ENCODE measurements at regions not wholly inside any gene's neighbourhood (a gene's known extent, or its start where the extent isn't known, plus 50 kb on each side); places are given as distances from the start of the nearest gene placed in this dataset.

DNA sequence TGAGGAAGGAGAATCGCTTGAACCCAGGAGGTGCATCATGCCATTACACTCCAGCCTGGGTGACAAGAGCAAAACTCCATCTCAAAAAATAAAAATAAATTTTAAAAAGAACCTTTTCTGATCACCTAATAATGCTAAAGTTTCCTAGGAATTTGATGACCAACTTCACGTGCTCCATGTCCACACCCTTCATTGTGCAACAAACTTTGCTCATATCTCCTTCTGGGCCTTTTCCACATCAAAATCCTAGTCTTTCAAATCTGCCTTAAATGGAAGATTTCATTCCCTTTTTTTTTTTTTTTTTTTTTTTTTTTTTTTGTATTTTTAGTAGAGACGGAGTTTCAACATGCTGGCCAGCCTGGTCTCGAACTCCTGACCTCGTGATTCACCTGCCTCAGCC lies 112.5 kb upstream of the LOC128125822 start (continued):
- TF ChIP-seq EZH2 (IDR thresholded peaks at IDR 0.05) (no peak), CBX3 (IDR thresholded peaks at IDR 0.05; ENCODE audit: low read depth) (no peak)

DNA sequence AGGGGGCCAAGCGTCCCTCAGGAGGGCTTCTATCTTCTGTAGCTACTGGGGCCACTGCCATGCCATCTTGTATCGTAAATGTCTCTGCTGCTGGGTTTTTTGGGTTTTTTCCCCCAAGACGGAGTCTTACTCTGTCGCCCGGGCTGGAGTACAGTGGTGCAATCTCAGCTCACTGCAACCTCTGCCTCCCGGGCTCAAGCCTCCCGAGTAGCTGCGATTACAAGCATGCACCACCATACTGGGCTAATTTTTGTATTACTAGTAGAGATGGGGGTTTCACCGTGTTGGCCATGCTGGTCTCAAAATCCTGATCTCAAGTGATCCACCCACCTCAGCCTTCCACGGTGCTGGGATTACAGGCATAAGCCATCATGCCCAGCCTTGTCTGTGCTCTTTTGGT lies 111.3 kb upstream of the LOC128125822 start:
- no peak overlapping the region for H3K9ac ChIP-seq (ENCODE audit: low read length)
- no peak overlapping the region for H3K27ac ChIP-seq (ENCODE audit: low read depth, low read length)
- intact Hi-C loops (cut with micrococcal nuclease): no loop called here
- H3K9me2 ChIP-seq (ENCODE audit: insufficient read depth): no peaks in the 10 kb centered on the region
- DNase-seq (ENCODE audit: low read depth, low spot score): no peak
- no peaks in the 10 kb centered on the region for H3K79me2 ChIP-seq (ENCODE audit: insufficient read depth, low read length)
- ATAC-seq: no peak
- H3K4me2 ChIP-seq (ENCODE audit: low read length): no peak overlapping the region
- no peaks in the 10 kb centered on the region for H3K9me3 ChIP-seq (ENCODE audit: control insufficient read depth in 1 of 2, insufficient read depth in 1 of 2, low read depth in 1 of 2, low read length in 2 of 2)
- H3K27me3 ChIP-seq (ENCODE audit: insufficient read depth, low read length): no peaks in the 10 kb centered on the region
- no peaks in the 10 kb centered on the region for H3K36me3 ChIP-seq (ENCODE audit: control insufficient read depth in 1 of 2, insufficient read depth in 2 of 2, low read length in 2 of 2)
- no TSS peak for BruUV-seq (replicated peaks)
- ChIA-PET RAD21 (ENCODE audit: low non-redundant PET in 1 of 2, low total read pairs in 2 of 2, uncharacterized antibody in 2 of 2, unreplicated experiment in 2 of 2) (no interaction called here), CTCF (no interaction called here), POLR2A (no interaction called here)
- no peaks in the 10 kb centered on the region for H3K4me1 ChIP-seq (ENCODE audit: control insufficient read depth in 1 of 2, insufficient read depth in 2 of 2, low read length in 2 of 2)
- no peak overlapping the region for H2AFZ ChIP-seq (ENCODE audit: low read depth, low read length, poor library complexity, severe bottlenecking)
- TF ChIP-seq CBX3 (IDR thresholded peaks at IDR 0.05; ENCODE audit: low read depth) (no peak), SP1 (IDR thresholded peaks at IDR 0.05; ENCODE audit: low read depth) (no peak), POLR2A (IDR thresholded peaks at IDR 0.05; ENCODE audit: borderline replicate concordance, extremely low read depth, insufficient read depth, insufficient read length) (no peak), EGR1 (IDR thresholded peaks at IDR 0.05; ENCODE audit: low read depth) (no peak), YY1 (IDR thresholded peaks at IDR 0.05; ENCODE audit: extremely low read depth, insufficient replicate concordance, low read depth, low read length) (no peak), ZNF274 (IDR thresholded peaks at IDR 0.05; ENCODE audit: low read depth, low read length) (no peak), FOSL1 (IDR thresholded peaks at IDR 0.05; ENCODE audit: low read depth) (no peak), ELF1 (IDR thresholded peaks at IDR 0.05; ENCODE audit: borderline replicate concordance, low read depth) (no peak), ATF3 (IDR thresholded peaks at IDR 0.05) (no peak), RAD21 (IDR thresholded peaks at IDR 0.05; ENCODE audit: low read depth) (no peak), SRF (IDR thresholded peaks at IDR 0.05; ENCODE audit: low read depth) (no peak), MAX (IDR thresholded peaks at IDR 0.05) (no peak), EZH2phosphoT487 (IDR thresholded peaks at IDR 0.05; ENCODE audit: borderline replicate concordance) (no peak), ZFX (IDR thresholded peaks at IDR 0.05) (no peak), JUND (IDR thresholded peaks at IDR 0.05) (no peak)
- TF ChIP-seq, protein P1, sequence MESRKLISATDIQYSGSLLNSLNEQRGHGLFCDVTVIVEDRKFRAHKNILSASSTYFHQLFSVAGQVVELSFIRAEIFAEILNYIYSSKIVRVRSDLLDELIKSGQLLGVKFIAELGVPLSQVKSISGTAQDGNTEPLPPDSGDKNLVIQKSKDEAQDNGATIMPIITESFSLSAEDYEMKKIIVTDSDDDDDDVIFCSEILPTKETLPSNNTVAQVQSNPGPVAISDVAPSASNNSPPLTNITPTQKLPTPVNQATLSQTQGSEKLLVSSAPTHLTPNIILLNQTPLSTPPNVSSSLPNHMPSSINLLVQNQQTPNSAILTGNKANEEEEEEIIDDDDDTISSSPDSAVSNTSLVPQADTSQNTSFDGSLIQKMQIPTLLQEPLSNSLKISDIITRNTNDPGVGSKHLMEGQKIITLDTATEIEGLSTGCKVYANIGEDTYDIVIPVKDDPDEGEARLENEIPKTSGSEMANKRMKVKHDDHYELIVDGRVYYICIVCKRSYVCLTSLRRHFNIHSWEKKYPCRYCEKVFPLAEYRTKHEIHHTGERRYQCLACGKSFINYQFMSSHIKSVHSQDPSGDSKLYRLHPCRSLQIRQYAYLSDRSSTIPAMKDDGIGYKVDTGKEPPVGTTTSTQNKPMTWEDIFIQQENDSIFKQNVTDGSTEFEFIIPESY (IDR thresholded peaks at IDR 0.05; ENCODE audit: extremely low read depth, insufficient replicate concordance, low read length): no peak
- TF ChIP-seq, protein P2, sequence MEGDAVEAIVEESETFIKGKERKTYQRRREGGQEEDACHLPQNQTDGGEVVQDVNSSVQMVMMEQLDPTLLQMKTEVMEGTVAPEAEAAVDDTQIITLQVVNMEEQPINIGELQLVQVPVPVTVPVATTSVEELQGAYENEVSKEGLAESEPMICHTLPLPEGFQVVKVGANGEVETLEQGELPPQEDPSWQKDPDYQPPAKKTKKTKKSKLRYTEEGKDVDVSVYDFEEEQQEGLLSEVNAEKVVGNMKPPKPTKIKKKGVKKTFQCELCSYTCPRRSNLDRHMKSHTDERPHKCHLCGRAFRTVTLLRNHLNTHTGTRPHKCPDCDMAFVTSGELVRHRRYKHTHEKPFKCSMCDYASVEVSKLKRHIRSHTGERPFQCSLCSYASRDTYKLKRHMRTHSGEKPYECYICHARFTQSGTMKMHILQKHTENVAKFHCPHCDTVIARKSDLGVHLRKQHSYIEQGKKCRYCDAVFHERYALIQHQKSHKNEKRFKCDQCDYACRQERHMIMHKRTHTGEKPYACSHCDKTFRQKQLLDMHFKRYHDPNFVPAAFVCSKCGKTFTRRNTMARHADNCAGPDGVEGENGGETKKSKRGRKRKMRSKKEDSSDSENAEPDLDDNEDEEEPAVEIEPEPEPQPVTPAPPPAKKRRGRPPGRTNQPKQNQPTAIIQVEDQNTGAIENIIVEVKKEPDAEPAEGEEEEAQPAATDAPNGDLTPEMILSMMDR (IDR thresholded peaks at IDR 0.05 in 2 of 3, conservative IDR thresholded peaks at IDR 0.05 in 1 of 3; ENCODE audit: borderline replicate concordance in 1 of 3, insufficient read depth in 1 of 3, low read depth in 2 of 3, low read length in 2 of 3): no peak
- no peaks in the 10 kb centered on the region for H4K20me1 ChIP-seq (ENCODE audit: insufficient read depth)
- no peak overlapping the region for H3K4me3 ChIP-seq (replicated peaks in 1 of 2; ENCODE audit: low read depth in 1 of 2, low read length in 2 of 2)
